Mucosa of gallbladder (tissue), 1 donor: ENCODE measurements at regions not wholly inside any gene's neighbourhood (a gene's known extent, or its start where the extent isn't known, plus 50 kb on each side); places are given as distances from the start of the nearest gene placed in this dataset.
"Not testable (repeated sequence)": the region's sequence is repeated elsewhere in the genome, so short reads cannot be mapped to it uniquely, and the experiment has no call there.

Experiments
- DNase-seq: peaks from one replicate; pipeline ENCODE4 v3.0.0-alpha.2; 2020; ENCODE audit warnings: low spot score
- donor health status: DM: no; HTN: no; CAD: no.

DNA sequence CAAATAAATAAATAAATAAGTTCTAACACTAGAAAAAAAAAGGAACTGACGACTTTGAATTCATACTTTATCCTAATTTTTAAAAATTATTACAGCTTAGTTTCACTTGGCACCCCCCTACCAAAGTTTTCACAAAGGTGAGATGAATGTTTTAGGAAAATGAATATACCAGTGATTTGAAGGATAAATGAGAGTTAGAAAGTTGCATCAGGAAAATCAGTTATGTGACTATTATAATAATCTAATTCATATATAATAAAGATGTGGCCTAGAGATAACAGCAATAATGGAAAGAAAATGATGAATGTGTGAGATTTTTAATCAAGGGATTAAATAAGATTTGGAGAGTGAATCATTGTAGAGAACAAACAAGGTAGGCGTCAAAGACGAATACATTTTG lies 103.0 kb upstream of the RAP1B start:
- DNase-seq, result no peak

DNA sequence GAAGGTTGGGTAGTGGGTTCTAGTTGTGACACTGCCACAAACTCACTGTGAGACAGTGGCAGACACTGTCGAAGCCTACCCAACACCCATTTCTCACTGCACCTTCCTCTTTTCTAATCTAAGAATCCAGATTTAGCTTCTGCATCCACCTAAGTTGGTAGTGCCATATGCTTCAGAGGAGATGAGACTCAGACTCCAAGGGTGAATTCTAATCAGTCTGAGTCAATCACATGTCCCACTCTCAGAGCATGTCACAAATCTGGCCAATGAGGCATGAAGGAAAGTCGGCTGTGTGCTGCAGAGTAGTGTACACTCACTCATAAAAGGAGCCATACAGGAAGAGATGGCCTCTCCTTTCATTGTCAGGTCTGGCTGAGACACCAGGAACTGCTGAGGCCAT lies 102.1 kb upstream of the RAP1B start:
- DNase-seq, result no peak

DNA sequence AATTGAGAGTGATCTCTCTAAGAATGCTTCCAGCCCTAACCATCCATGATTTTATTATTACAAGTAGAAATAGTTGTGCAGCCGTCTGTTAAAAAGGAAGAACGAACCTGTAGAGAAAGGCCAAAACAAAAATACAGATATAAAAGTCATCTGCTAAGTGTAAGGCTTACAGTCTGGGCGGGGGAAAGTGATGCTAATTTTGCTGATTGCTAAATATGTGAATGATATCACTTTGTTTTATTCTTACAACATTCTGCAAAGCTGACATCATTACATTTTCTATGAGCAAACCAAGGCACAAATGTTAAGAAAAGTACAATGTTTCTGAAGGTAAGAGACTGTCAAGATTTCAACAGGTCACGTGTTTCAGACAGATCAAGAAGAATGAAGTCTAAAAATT lies 101.5 kb upstream of the RAP1B start:
- DNase-seq, result no peak

DNA sequence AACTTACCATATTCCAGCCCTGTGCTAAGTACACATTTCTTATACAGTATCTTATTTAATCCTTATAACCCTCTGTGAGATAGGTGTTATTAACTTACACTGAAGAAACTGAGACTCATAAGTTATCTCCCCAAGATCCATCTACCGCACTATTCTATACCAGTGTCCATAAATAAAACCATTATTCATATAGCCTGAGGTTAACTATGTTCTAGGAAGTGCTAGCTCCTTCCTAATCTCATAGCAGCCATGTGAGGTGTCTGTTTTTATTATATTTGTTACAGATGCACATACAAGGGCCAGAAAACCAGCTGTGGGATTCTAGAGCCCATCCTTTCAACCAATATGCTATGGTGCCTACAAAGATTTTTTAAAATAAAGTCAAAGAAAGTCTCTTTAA lies 100.3 kb upstream of the RAP1B start:
- DNase-seq, result no peak

DNA sequence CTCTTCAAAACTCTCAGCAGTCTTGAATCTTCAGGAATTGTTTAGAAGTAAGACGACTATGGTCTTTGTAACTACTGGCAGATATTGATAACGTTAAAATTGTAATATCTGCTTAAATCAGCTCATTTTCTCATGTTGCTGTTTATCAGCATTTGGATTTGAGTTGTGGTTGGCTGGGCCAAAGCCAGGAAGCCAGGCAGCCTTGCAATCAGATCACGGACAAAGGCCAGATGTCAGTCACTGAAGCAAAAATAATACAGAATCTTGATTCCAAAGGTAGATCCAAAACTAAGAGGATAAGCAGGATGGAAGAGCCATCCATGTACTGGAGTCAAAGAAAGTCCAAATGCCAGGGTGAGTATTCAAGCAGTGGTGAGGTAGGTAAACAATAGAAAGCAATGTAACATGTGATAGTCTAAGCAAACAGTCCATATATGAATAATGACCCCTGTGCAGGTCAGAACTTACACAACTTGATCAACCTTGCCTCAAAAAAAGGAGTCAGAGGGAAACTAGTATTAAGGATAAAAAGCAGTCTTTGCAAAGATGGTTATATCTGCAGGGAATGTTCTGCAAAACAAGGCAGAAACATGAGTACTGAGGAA lies 95.8 kb upstream of the RAP1B start:
- no peak for DNase-seq

DNA sequence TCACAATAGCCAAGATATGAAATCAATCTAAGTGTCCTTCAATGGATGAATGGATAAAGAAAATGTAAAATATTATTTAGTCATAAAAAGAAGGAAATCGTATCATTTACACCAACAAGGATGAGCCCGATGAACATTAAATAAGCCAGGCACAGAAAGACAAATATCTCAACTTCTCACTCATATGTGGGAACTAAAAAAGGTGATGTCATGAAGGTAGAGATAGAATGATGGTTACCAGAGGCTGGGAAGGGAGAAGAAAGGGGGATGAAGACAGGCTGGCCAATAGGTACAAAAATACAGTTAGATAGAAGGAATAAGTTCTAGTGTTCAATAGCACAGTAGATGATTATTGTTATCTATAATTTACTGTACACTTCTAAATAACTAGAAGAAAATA lies 94.9 kb upstream of the RAP1B start:
- no peak for DNase-seq

DNA sequence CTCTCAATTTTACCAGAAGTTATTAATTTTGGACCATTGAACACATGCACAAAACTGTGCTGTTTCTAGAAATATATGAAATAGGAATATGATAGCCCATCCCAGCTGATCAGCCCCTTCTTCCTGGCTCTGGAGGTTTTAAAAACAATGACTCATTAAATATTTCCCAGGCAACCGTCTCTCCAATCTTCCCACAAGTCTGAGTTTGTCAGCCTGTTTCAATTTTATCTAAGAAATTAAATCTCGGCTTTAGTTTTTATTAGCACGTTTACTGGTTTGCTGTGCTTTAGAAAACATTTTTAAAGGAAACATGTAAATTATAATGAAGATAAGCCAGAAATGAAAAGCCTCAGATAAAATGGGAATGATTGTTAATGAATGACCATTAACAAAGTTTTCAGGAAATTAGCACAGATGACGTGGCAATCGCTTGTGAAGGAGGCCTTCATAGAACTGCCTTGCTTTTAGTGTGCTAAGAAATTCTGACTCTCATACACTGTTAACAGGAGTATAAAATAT lies 89.3 kb upstream of the RAP1B start:
- no peak for DNase-seq

DNA sequence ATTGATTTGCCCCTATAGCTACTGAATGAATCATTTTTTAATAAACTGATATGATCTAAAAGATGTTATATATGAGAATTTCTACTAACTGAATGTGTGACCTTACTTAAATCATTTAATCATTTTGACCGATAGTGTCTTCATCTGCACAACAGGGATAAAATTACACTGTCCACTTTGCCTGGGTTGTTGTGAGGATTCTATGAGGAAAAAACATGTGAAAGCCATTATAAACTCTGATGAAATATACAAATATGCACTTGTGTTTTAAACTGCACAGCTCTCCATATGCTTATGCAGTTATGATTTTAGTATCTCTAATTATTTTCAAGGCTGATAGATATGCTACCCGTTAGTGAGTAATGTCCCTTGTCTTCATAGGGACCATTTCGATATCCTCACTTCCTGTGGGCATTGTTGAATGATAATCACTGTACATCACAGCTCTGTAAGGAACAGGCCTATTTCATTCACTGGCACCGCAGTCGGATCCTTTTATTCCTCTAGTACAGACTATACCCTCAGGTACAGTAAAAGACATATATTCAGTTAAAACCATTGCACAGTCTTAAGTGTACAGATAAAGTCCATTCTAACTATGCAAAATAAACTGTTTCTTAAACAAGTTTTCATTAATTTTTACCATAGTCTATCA lies 88.7 kb upstream of the RAP1B start:
- DNase-seq, result no peak

DNA sequence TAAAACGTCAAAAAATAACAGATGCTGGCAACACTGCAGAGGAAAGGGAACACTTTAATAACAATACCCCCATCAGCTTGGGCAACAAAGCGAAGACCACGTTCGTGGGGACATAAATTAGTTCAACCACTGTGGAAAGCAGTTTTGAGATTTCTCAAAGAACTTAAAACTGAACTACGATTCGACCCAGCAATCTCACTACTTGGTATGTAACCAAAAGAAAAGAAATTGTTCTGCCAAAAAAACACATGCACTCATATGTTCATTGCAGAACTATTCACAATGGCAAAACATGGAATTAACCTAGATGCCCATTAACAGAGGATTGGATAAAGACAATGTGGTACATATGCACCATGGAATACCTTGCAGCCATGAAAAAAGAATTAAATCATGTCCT lies 81.2 kb upstream of the RAP1B start:
- DNase-seq, result no peak

DNA sequence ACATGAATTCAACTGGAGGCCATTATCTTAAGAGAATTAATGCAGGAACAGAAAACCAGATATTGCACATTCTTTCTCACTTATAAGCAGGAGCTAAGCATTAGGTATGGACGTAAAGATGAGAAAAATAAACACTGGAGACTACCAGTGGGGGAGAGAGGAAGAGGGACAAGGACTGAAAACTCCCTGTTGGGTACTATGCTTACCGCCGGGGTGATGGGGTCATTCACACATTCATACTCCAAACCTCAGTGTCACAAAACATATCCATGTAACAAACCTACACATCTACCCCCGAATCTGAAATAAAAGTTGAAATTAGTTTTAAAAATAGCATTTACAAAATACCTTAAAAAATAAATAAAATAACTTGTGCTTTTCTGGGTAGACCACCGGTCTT lies 80.8 kb upstream of the RAP1B start:
- DNase-seq, result no peak

DNA sequence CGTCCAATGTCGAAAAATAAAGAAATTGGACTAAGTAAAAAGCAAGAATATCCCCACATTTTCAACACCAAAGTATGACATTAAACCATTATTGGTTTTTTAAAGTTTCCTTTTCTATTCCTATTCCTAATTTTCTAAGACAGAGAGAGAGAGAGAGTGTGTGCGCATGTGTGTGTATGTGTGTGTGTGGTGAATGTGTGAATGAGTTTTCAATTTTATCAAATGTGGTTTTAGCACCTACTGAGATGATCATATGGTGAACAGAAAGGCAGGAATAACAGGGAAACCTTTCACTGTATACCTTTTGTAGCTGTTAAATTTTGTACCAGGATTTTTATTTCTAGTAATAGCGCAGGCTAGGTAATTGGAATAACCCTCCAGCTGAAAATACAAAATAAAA lies 80.4 kb upstream of the RAP1B start:
- no peak for DNase-seq

DNA sequence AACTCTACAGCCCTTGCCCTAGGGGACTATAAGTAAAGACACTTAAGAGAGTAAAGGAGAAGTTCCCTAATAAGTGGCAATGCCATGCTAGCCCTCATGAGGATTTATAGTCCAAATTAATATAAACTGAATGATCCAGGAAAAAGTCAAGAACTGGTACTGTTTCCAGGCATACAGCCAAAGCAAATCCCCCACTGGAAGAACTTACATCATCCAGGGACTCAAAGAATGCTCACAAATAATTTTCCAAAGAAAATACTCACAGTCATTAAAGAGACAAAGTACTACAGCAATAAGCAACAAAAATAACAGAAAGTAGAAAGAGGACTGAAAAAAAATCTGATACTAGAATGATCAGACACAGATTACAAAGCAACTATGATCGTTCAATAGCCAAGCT lies 79.7 kb upstream of the RAP1B start:
- DNase-seq, result peak; percentile 16

DNA sequence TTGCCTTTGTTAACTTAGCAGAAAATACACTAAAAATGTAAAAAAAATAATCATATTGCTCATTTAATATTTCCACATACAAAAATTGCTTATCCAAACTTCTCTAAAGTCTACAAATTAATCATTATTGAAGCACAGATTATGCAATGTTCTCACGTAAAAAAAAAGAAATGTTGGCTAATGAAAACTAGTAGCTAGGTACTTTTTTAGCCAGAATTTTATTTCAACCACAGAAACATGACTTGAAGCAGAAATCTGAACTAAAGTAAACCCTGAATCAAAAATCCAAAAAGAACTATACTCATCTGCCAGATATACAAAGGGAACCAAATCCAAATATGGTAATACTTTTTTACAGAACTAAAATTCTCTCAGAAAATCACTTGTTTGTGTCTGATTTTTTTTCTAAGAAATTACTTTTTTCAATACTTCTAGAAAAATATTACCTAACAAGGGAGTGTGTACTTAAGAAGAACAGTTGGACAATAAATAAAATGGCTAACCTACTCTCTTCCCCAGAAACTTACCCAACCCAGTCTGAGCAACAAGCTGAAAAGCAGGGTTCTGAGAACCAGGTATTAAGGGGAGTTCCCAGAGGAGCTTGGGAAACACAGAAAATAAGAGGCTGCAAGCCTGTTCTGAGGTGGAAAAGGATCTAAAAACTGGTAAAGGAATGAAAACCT lies 78.4 kb upstream of the RAP1B start:
- no peak for DNase-seq

DNA sequence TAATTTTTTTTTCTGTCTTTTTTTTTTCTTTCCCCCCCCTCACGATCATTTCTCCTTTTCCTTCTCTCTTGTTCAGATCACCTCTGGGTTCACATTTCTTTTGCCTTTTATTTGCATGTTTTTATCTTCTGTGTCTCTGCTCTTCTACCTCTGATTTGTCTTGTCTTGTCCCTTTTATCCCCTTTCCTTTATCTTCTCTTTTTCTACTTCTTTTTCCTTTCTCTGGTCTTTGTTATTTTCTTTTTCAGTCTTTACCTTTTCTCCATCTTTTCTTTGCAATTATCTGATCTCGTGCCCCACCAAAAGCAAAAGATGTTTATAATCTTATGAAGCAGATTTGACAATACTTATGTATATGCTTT lies 77.8 kb upstream of the RAP1B start:
- no peak for DNase-seq

DNA sequence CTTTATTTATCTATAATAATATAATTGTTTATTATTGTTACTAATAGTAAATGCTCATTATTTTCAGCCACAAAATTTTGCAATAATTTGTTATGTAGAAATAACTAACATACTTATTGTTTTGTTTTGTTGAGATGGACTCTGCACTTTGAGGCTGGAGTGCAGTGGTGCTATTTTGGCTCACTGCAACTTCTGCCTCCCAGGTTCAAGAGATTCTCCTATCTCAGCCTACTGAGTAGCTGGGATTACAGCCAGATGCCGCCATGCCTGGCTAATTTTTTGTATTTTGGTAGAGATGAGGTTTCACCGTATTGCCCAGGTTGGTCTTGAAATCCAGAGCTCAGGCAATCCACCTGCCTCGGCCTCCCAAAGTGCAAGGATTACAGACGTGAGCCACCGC lies 76.6 kb upstream of the RAP1B start:
- no peak for DNase-seq

DNA sequence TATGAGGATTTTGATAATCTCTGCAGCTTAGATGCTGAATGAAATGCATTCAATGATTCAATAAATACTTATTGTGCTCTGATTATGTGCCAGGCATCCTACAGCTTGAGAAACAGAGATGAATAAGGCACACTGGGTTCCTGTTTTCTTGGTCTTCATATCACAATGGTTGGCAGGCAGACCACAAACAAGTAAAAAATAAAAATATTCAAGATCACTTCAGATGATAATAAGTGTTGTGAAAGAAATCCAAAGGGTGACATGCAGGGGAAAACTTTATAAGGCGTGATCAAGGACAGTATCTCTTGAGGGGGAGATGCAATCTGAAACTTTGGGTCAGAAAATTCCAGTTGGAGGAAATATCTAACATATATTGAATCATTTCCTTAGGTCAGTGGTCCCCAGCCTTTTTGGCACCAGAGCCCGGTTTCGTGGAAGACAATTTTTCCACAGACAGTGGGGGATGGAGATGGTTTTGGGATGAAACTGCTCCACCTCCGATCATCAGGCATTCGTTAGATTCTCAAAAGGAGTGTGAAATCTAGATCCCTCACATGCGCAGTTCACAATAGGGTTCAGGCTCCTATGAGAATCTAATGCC lies 73.7 kb upstream of the RAP1B start:
- no peak for DNase-seq

DNA sequence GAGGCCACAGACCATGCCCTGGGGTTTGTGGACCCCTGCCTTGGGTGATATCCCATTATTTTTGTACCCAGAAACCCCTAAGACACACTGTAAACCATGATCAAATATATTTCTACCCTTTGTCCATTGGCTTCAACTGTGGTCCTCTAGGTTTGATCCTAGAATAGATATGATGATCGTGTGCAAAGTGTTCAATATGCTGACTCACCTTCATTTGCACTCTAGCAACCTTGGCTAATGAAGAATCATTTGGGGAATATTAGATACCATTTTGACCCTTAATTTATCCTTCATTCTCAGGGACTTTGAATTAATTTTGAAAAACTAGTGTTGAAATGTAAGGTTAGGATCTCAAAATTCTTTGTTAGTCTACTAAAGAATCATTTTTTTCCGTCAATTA lies 73.1 kb upstream of the RAP1B start:
- DNase-seq, result no peak

DNA sequence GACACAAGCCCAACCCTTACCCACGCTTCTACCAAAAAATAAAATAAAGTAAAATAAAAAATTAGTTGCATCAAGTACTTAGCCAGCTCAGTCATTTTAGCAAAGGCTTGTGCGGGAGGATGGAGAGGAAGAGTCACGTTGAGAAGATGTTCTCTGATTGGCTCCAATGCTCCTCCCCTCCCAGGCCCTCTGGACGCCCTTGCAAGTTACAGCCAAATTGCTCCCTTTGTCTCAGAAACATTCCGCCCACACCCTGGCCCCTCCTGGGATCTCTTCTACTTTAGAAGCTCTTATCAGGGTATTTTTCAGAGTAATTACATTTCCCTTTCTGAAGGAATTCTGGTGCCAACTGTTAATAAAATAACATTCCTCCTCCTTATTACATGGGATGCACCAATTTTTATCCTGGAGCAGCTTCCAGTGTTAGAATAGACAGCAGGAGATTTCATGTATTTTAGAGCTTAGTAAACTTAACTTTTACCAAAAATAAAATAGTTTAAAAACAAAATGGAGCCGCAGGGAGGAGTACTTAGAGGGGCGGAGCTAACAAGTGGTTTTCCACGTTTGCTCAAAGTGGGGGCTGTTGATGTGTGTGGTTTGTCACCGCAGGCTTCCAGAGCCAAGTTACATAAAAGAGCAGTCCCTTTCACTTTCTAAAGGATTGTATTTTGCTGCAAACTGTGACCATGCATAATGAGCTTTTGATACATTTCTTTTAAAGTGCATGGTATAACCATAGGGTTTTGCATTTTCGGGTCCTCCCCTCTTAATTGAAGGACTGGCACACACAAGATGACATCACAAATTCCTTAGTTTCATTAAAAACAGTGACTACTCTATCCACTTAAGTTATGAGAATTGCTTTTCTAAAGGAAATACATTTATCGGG lies 71.7 kb upstream of the RAP1B start:
- DNase-seq, result peak; percentile 21

DNA sequence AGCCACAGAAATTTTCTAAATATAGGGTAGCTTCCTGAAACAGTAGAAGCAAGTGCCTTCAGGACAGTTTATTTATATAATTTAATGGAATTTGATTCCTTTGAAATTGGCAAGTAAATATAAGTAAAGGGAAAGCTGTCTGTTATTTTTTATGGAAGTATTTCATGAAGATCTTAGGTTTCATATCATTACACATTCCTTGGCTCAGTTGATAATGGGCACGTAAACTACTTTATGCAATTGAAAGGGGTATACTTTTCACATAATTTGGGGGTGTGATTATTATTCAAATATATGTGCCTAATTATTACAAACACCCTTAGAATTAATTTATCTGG lies 71.1 kb upstream of the RAP1B start:
- DNase-seq, result no peak

DNA sequence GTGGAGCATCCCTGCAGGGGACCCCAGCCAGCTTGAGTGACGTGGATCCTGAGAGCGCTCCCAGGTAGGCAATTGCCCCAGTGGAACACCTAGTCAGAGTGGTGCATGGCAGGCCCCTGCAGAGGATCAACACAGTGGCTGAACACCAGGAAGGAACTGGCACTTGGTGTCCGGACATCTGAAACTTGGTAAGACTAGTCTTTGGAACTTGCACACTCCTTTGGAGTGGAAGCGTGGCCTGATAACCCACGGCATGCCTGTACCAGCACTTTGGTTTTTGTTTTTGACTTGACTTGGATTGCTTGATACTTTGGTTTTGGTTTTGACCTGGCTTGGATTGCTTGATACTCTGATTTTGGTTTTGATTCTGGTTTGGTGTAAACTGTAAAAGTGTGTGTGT lies 69.9 kb upstream of the RAP1B start:
- DNase-seq, result not testable (repeated sequence)

DNA sequence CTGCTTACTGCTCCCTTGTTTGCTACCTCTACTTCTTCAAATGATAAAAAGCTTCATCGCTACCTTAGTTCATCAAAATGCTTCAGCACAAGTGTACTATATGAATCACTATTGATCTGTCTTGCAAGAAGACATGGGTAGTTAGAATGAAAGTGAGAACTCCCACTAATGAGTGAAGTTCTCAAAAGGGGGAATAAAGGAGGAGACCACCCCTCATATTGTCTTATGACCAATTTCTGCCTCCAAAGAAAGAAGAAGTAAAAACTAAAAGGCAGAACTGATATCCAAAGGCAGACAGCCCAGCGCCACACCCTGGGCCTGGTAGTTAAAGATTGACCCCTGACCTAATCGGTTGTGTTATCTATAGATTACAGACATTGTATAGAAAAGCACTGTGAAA lies 63.4 kb upstream of the RAP1B start:
- not testable (repeated sequence) for DNase-seq

DNA sequence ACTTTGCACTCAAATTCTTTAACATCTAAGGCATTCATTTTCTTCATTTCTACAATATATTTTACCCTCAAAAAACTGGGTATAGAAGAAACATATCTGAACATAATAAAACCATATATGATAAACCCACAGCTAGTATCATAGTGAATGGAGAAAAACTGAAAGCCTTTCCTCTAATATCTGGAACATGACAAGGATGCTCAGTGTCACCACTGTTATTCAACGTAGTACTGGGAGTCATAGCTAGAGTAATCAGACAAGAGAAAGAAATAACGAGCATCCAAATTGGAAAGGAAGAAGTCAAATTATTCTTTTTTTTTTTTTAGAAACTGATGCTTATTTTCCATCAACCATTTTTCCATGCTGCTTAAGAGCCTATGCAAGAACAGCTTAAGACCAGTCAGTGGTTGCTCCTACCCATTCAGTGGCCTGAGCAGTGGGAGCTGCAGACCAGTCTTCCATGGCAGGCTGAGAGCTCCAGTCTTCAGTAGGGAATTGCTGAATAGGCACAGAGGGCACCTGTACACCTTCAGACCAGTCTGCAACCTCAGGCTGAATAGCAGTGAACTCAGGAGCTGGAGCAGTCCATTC lies 58.0 kb upstream of the RAP1B start:
- DNase-seq, result not testable (repeated sequence)
